Smooth muscle cell (in vitro differentiated cells): ENCODE measurements at regions not wholly inside any gene's neighbourhood (a gene's known extent, or its start where the extent isn't known, plus 50 kb on each side); places are given as distances from the start of the nearest gene placed in this dataset.

Experiments used
- DNase-seq: peaks from one replicate; lab custom pipeline; 2025; ENCODE audit not compliant: unreplicated experiment; lab: John Stamatoyannopoulos, UW
- H2AFZ ChIP-seq: fragments of 200-600 bp; sonication (generic); 2 replicates; pipeline ENCODE4 v1.6.0; 2016; ENCODE audit warnings: antibody characterized with exemption, low read depth, mild to moderate bottlenecking
- H3F3A ChIP-seq: fragments of 200-600 bp; sonication (generic); 2 replicates; pipeline ENCODE4 v1.6.0; 2017; ENCODE audit warnings: antibody characterized with exemption, low read depth
- H3K27ac ChIP-seq: fragments of 200-600 bp; sonication (generic); 2 replicates; pipeline ENCODE4 v1.5.1; 2016; ENCODE audit warnings: low read depth, mild to moderate bottlenecking
- H3K27me3 ChIP-seq: fragments of 200-600 bp; sonication (generic); 2 replicates; pipeline ENCODE4 v1.6.1; 2016; ENCODE audit warnings: low read depth, mild to moderate bottlenecking
- H3K36me3 ChIP-seq: fragments of 200-600 bp; sonication (generic); 2 replicates; pipeline ENCODE4 v1.5.1; 2016; ENCODE audit warnings: low read depth
- H3K4me1 ChIP-seq: fragments of 200-600 bp; sonication (generic); 2 replicates; pipeline ENCODE4 v1.5.1; 2016; ENCODE audit warnings: low read depth
- H3K4me2 ChIP-seq: fragments of 200-600 bp; sonication (generic); 2 replicates; pipeline ENCODE4 v1.6.0; 2016; ENCODE audit warnings: mild to moderate bottlenecking
- H3K4me3 ChIP-seq: fragments of 200-600 bp; sonication (generic); 2 replicates; pipeline ENCODE4 v1.5.1; 2016; ENCODE audit warnings: mild to moderate bottlenecking
- H3K79me2 ChIP-seq: fragments of 200-600 bp; sonication (generic); 2 replicates; pipeline ENCODE4 v1.6.0; 2016; ENCODE audit warnings: low read depth, mild to moderate bottlenecking
- H3K9ac ChIP-seq: fragments of 200-600 bp; sonication (generic); 2 replicates; pipeline ENCODE4 v1.6.0; 2016; ENCODE audit warnings: low read depth
- H3K9me3 ChIP-seq: fragments of 200-600 bp; sonication (generic); replicated peaks from 2 replicates; pipeline ENCODE4 v1.5.1; 2016; ENCODE audit warnings: low read depth
- H4K20me1 ChIP-seq: fragments of 200-600 bp; sonication (generic); 2 replicates; pipeline ENCODE4 v1.6.0; 2016; ENCODE audit warnings: low read depth
- CTCF ChIP-seq: fragments of 200-600 bp; sonication (generic); IDR thresholded peaks from 2 replicates; pipeline ENCODE4 v1.5.1; 2017; ENCODE audit warnings: borderline replicate concordance, mild to moderate bottlenecking, antibody characterized with exemption; ENCODE audit not compliant: insufficient read depth, poor library complexity, severe bottlenecking
- WGBS: methylation state at CpG from one replicate; pipeline ENCODE4 v1.1.7; 2016; ENCODE audit warnings: low lambda C conversion rate; 5-methylcytosine and 5-hydroxymethylcytosine counted together

- no peaks in the 10 kb centered on the region for H3F3A ChIP-seq
- peaks cover 6% of the 10 kb centered on the region for H3K9me3 ChIP-seq
- no peak overlapping the region for H3K9ac ChIP-seq
- peaks cover 14% of the 10 kb centered on the region for H3K4me1 ChIP-seq
- H3K36me3 ChIP-seq = no peaks in the 10 kb centered on the region
- WGBS = 94% methylated on average over 15 of the region's 16 CpGs
- DNase-seq = no peak
- no peak overlapping the region for H3K27ac ChIP-seq
- no peaks in the 10 kb centered on the region for H3K27me3 ChIP-seq
- no peak overlapping the region for H2AFZ ChIP-seq
- no peaks in the 10 kb centered on the region for H3K79me2 ChIP-seq
- no peaks in the 10 kb centered on the region for H4K20me1 ChIP-seq
- no peak overlapping the region for H3K4me2 ChIP-seq
- TF ChIP-seq CTCF = no peak
- H3K4me3 ChIP-seq = no peak overlapping the region
Measured at GRCh38 chr5:174167080-174167910, 121.8 kb downstream of the NSG2 start.

GRCh38 chr5:174172152-174172551 lies 126.6 kb downstream of the NSG2 start:
- DNase-seq = no peak
- Histone ChIP-seq H3K9ac (no peak overlapping the region), H3K27ac (no peak overlapping the region), H3K4me1 (peaks cover 8% of the 10 kb centered on the region), H3K9me3 (peaks cover 6% of the 10 kb centered on the region), H4K20me1 (no peaks in the 10 kb centered on the region), H2AFZ (no peak overlapping the region), H3F3A (no peaks in the 10 kb centered on the region), H3K4me2 (no peak overlapping the region), H3K4me3 (no peak overlapping the region), H3K36me3 (no peaks in the 10 kb centered on the region), H3K79me2 (no peaks in the 10 kb centered on the region), H3K27me3 (no peaks in the 10 kb centered on the region)
- TF ChIP-seq CTCF = no peak
- 24% methylated on average over 5 of the region's 5 CpGs for WGBS

- Histone ChIP-seq H3K79me2 (no peaks in the 10 kb centered on the region), H3K4me1 (peaks cover 8% of the 10 kb centered on the region), H3F3A (no peaks in the 10 kb centered on the region), H3K4me2 (no peak overlapping the region), H3K9me3 (peaks cover 6% of the 10 kb centered on the region), H2AFZ (no peak overlapping the region), H3K27me3 (no peaks in the 10 kb centered on the region), H3K9ac (no peak overlapping the region), H3K4me3 (no peak overlapping the region), H4K20me1 (no peaks in the 10 kb centered on the region), H3K36me3 (no peaks in the 10 kb centered on the region), H3K27ac (no peak overlapping the region)
- WGBS = 83% methylated on average over 4 of the region's 4 CpGs
- no peak for DNase-seq
- no peak for TF ChIP-seq CTCF
Measured at GRCh38 chr5:174172566-174172965, 127.1 kb downstream of the NSG2 start.

- Histone ChIP-seq H3K27ac (no peak overlapping the region), H3K9ac (no peak overlapping the region), H2AFZ (no peak overlapping the region), H3K4me1 (peaks cover 8% of the 10 kb centered on the region), H3K79me2 (no peaks in the 10 kb centered on the region), H4K20me1 (no peaks in the 10 kb centered on the region), H3K36me3 (no peaks in the 10 kb centered on the region), H3K4me2 (no peak overlapping the region), H3K27me3 (peaks cover 5% of the 10 kb centered on the region), H3F3A (no peaks in the 10 kb centered on the region), H3K9me3 (peaks cover 1% of the 10 kb centered on the region), H3K4me3 (no peak overlapping the region)
- DNase-seq = no peak
- TF ChIP-seq CTCF = no peak
- WGBS = 94% methylated on average over 6 of the region's 6 CpGs
Measured at GRCh38 chr5:174173766-174174165, 128.3 kb downstream of the NSG2 start.
